CD4-positive, alpha-beta T cell (primary cell): ENCODE measurements at regions not wholly inside any gene's neighbourhood (a gene's known extent, or its start where the extent isn't known, plus 50 kb on each side); places are given as distances from the start of the nearest gene placed in this dataset.

ENCODE experiments used
- ATAC-seq: fragments of 200-7000 bp; cut with Tn5 transposase; one replicate; pipeline ENCODE4 v1.10.0; 2022; ENCODE audit warnings: mild to moderate bottlenecking; ENCODE audit not compliant: poor library complexity
- CTCF ChIA-PET: fragments of 350-600 bp; sonication (Branson Sonifier 250); formaldehyde crosslinking; loops from one replicate; lab custom pipeline; 2021; ENCODE audit warnings: antibody characterized with exemption, inconsistent platforms; lab: Charles Lee
- POLR2A ChIA-PET: fragments of 350-600 bp; sonication (Branson Sonifier 250); formaldehyde crosslinking; loops from one replicate; lab custom pipeline; 2021; ENCODE audit warnings: antibody characterized with exemption, inconsistent platforms; lab: Charles Lee
- DNase-seq, 14 experiments: peaks; one replicate each; pipeline ENCODE4 v3.0.0-alpha.2; 2013 to 2020; ENCODE audit warnings: mixed read lengths in 2 of 14
- H3K27ac ChIP-seq, 2 donors: one replicate each; pipeline versions ENCODE4 v1.5.1 to v1.7.0; 2013; ENCODE audit warnings: low read length in 2 of 2, low read depth in 1 of 2, mild to moderate bottlenecking in 1 of 2
- H3K27me3 ChIP-seq, 2 experiments: 1 replicate in 1 of 2; 2 replicates in 1 of 2; pipeline versions ENCODE4 v1.6.1 to v1.7.0; 2013; ENCODE audit warnings: low read length in 2 of 2, control low read depth in 1 of 2, mild to moderate bottlenecking in 1 of 2, moderate library complexity in 1 of 2; ENCODE audit not compliant: insufficient read depth in 2 of 2, control insufficient read depth in 1 of 2
- H3K36me3 ChIP-seq: one replicate; pipeline ENCODE4 v1.6.1; 2013; ENCODE audit warnings: low read length, control low read depth; ENCODE audit not compliant: insufficient read depth
- H3K4me1 ChIP-seq: one replicate; pipeline ENCODE4 v1.6.1; 2013; ENCODE audit warnings: low read length, control low read depth; ENCODE audit not compliant: insufficient read depth
- H3K4me3 ChIP-seq: one replicate; pipeline ENCODE4 v1.5.1; 2013; ENCODE audit warnings: mild to moderate bottlenecking, low read length, moderate library complexity
- H3K9me3 ChIP-seq, 2 experiments: 1 replicate in 1 of 2; 2 replicates in 1 of 2; pipeline versions ENCODE4 v1.6.1 to v1.7.0; 2013; ENCODE audit warnings: low read length in 2 of 2, mild to moderate bottlenecking in 2 of 2, control low read depth in 1 of 2, moderate library complexity in 1 of 2; ENCODE audit not compliant: control insufficient read depth in 1 of 2, insufficient read depth in 1 of 2
- H3K27ac Mint-ChIP-seq: one replicate; pipeline ENCODE4 v1.8.0; 2020; ENCODE audit warnings: mixed read lengths
- H3K27me3 Mint-ChIP-seq: one replicate; pipeline ENCODE4 v1.8.0; 2021; ENCODE audit warnings: mixed read lengths
- H3K36me3 Mint-ChIP-seq: one replicate; pipeline ENCODE4 v1.8.0; 2021; ENCODE audit warnings: low read depth, mixed read lengths
- H3K4me1 Mint-ChIP-seq: one replicate; pipeline ENCODE4 v1.8.0; 2021; ENCODE audit warnings: low read depth, mixed read lengths
- H3K4me3 Mint-ChIP-seq: one replicate; pipeline ENCODE4 v1.8.0; 2020; ENCODE audit warnings: mild to moderate bottlenecking, mixed read lengths
- H3K9me3 Mint-ChIP-seq: one replicate; pipeline ENCODE4 v1.8.0; 2020; ENCODE audit warnings: mixed read lengths
- intact Hi-C, 2 experiments: fragments of 100-400 bp; cut with DNase I in 1 of 2; cut with micrococcal nuclease in 1 of 2; formaldehyde crosslinking; loops; one replicate each; pipeline versions ENCODE4 v1.15.1 to v1.9.0; 2023 to 2025; cut with DNase I, micrococcal nuclease
- TF ChIP-seq, protein P1 (sequence below): fragments of 200-600 bp; IDR thresholded peaks from one replicate; pipeline ENCODE4 v1.8.0; 2022; ENCODE audit warnings: antibody characterized with exemption, mild to moderate bottlenecking

DNA sequence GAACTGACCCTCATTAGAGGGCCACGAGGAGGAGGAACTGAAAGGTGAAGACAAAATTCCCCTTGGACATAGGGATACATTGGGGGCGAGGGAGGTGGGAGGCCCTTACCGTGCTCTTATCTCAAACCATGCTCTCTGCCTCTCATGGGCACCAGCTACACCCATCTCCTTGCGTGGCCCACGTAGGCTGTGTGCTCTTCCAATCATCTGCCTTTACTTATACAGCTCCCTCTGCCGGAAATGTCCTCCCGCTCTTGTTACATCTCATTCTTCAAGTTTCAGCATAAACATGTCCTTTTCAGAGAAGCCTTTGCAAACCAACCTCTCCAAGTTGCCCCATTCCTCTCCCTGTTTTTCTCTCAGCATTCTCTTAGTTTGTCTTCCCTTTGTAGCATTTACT lies 307.8 kb upstream of the PROK2 start:
- no peak overlapping the region for H3K27ac ChIP-seq
- H3K4me3 ChIP-seq: no peak overlapping the region
- no peaks in the 10 kb centered on the region for H3K9me3 Mint-ChIP-seq
- no peaks in the 10 kb centered on the region for H3K9me3 ChIP-seq
- TF ChIP-seq, protein P1, sequence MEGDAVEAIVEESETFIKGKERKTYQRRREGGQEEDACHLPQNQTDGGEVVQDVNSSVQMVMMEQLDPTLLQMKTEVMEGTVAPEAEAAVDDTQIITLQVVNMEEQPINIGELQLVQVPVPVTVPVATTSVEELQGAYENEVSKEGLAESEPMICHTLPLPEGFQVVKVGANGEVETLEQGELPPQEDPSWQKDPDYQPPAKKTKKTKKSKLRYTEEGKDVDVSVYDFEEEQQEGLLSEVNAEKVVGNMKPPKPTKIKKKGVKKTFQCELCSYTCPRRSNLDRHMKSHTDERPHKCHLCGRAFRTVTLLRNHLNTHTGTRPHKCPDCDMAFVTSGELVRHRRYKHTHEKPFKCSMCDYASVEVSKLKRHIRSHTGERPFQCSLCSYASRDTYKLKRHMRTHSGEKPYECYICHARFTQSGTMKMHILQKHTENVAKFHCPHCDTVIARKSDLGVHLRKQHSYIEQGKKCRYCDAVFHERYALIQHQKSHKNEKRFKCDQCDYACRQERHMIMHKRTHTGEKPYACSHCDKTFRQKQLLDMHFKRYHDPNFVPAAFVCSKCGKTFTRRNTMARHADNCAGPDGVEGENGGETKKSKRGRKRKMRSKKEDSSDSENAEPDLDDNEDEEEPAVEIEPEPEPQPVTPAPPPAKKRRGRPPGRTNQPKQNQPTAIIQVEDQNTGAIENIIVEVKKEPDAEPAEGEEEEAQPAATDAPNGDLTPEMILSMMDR: no peak
- no peaks in the 10 kb centered on the region for H3K36me3 ChIP-seq
- CTCF ChIA-PET: no interaction called here
- H3K4me1 Mint-ChIP-seq: no peaks in the 10 kb centered on the region
- H3K27ac Mint-ChIP-seq: no peak overlapping the region
- no peaks in the 10 kb centered on the region for H3K27me3 Mint-ChIP-seq
- intact Hi-C loops: loop anchor here in 1 of 2 experiments (10.0 kb wide), 1 partner anchor 732 kb away; no protein-coding TSS in a partner anchor
- H3K4me1 ChIP-seq: no peaks in the 10 kb centered on the region
- no peak overlapping the region for H3K4me3 Mint-ChIP-seq
- ATAC-seq: no peak
- H3K36me3 Mint-ChIP-seq: no peaks in the 10 kb centered on the region
- POLR2A ChIA-PET: no interaction called here
- DNase-seq: no peak
- H3K27me3 ChIP-seq: no peaks in the 10 kb centered on the region

DNA sequence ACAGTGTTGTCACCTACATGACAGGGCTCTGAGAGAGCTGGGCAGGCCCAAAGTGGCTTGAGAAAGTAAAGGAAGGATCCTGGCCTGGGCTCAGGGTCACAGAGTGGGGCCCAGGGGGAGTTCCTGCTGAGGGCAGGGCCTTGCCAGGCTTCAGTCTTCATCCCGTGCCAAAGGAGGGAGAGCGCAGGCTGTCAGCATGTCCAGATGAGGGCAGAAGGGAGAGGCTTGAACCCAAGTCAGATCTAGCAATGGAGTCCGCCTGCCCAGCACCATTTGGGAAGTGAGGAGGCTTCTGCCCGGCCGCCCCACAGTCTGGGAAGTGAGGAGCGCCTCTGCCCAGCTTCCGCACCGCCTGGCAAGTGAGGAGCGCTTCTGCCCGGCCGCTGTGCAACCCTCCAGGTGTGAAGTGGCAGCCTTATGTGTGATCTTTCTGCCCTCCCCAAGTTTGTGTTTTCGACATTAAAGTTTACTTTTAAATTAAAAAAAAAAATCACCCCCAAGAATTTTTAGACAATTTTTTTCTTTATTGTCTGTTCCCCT lies 303.6 kb upstream of the PROK2 start:
- peaks cover 0 to 3% of the 10 kb centered on the region in 2 experiments for H3K27me3 ChIP-seq
- Mint-ChIP-seq H3K27ac (no peak overlapping the region), H3K4me3 (no peak overlapping the region), H3K27me3 (no peaks in the 10 kb centered on the region), H3K36me3 (no peaks in the 10 kb centered on the region), H3K4me1 (peaks cover 1% of the 10 kb centered on the region), H3K9me3 (no peaks in the 10 kb centered on the region)
- H3K36me3 ChIP-seq: no peaks in the 10 kb centered on the region
- DNase-seq: no peak
- ChIA-PET POLR2A (no interaction called here), CTCF (no interaction called here)
- no peaks in the 10 kb centered on the region for H3K4me1 ChIP-seq
- no peak overlapping the region for H3K4me3 ChIP-seq
- no peaks in the 10 kb centered on the region for H3K9me3 ChIP-seq
- ATAC-seq: no peak
- intact Hi-C loops: no loop called here
- TF ChIP-seq, protein P1: no peak
- no peak overlapping the region for H3K27ac ChIP-seq

DNA sequence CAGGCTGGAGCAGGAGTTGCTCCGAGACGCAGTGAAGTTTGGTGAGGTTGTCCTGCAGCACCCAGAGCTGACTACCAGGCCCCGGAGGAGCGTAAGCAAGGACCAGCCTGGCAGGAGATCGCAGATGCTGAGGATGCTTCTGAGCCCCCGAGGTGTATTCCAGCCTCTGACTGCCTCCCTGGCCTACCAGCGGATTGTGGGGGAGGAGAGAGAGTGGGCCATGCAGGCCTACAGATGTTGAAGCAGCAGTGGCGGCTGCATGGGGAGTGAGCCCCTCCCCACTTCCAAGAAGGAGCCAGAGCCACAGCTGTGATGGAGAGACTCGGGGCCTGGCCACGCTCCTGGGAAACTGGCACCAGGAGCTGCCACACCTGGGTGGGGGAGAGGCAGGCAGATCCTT lies 302.5 kb upstream of the PROK2 start:
- ChIA-PET CTCF (no interaction called here), POLR2A (interaction anchor here (0.7 kb wide), 1 partner anchor 360 kb away, joined by 3 read pairs; no protein-coding TSS in a partner anchor)
- H3K4me1 ChIP-seq: no peaks in the 10 kb centered on the region
- Mint-ChIP-seq H3K27me3 (no peaks in the 10 kb centered on the region), H3K27ac (no peak overlapping the region), H3K4me1 (peaks cover 13% of the 10 kb centered on the region), H3K36me3 (no peaks in the 10 kb centered on the region), H3K9me3 (no peaks in the 10 kb centered on the region), H3K4me3 (no peak overlapping the region)
- peaks cover 0 to 3% of the 10 kb centered on the region in 2 experiments for H3K27me3 ChIP-seq
- H3K4me3 ChIP-seq: no peak overlapping the region
- no peak for DNase-seq
- H3K27ac ChIP-seq: no peak overlapping the region
- H3K36me3 ChIP-seq: no peaks in the 10 kb centered on the region
- ATAC-seq: no peak
- no peaks in the 10 kb centered on the region for H3K9me3 ChIP-seq
- TF ChIP-seq, protein P1: no peak
- intact Hi-C loops: no loop called here
